Muscle layer of duodenum (tissue), 2 donors: ENCODE measurements at regions not wholly inside any gene's neighbourhood (a gene's known extent, or its start where the extent isn't known, plus 50 kb on each side); places are given as distances from the start of the nearest gene placed in this dataset.
"Not testable (repeated sequence)": the region's sequence is repeated elsewhere in the genome, so short reads cannot be mapped to it uniquely, and the experiment has no call there.

Experiments
- H3K27ac ChIP-seq: one replicate; pipeline ENCODE4 v1.7.0; 2013; ENCODE audit warnings: mild to moderate bottlenecking, low read length
- H3K27me3 ChIP-seq: one replicate; pipeline ENCODE4 v1.7.0; 2013; ENCODE audit warnings: low read depth, mild to moderate bottlenecking, control low read depth, low read length
- H3K36me3 ChIP-seq, 2 donors: one replicate each; pipeline ENCODE4 v1.7.0; 2013; ENCODE audit warnings: low read length in 2 of 2, control low read depth in 1 of 2, mild to moderate bottlenecking in 1 of 2; ENCODE audit not compliant: insufficient read depth in 2 of 2, control insufficient read depth in 1 of 2
- H3K4me1 ChIP-seq, 2 donors: one replicate each; pipeline ENCODE4 v1.7.0; 2013; ENCODE audit warnings: low read length in 2 of 2, mild to moderate bottlenecking in 2 of 2, control low read depth in 1 of 2, moderate library complexity in 1 of 2; ENCODE audit not compliant: insufficient read depth in 2 of 2, control insufficient read depth in 1 of 2
- H3K4me3 ChIP-seq, 2 donors: one replicate each; pipeline ENCODE4 v1.7.0; 2013; ENCODE audit warnings: low read length in 2 of 2, low read depth in 1 of 2, mild to moderate bottlenecking in 1 of 2
- H3K9me3 ChIP-seq, 2 donors: one replicate each; pipeline ENCODE4 v1.7.0; 2013; ENCODE audit warnings: low read length in 2 of 2, control low read depth in 1 of 2, mild to moderate bottlenecking in 1 of 2; ENCODE audit not compliant: control insufficient read depth in 1 of 2
- donor health status: healthy.

DNA sequence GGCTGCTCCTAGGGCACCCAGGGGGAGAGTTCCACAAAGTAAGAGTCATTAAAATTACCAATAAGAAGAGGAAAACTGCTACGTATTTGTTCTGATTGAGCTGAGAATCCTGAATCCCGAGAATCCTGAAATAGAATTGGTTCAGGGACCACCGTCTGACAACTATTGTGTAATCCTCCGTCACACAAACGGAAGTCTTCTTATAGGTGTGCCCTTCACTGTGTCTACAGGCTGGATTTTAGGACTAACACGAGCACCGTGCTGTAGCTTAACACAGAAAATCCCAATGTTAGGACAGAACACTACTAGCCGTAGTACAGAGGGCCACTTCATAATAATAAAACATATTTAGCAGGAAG, 50.6 kb upstream of the RNF182 start:
- Histone ChIP-seq H3K27ac (no peak overlapping the region), H3K9me3 (no peaks in the 10 kb centered on the region), H3K36me3 (no peaks in the 10 kb centered on the region)

DNA sequence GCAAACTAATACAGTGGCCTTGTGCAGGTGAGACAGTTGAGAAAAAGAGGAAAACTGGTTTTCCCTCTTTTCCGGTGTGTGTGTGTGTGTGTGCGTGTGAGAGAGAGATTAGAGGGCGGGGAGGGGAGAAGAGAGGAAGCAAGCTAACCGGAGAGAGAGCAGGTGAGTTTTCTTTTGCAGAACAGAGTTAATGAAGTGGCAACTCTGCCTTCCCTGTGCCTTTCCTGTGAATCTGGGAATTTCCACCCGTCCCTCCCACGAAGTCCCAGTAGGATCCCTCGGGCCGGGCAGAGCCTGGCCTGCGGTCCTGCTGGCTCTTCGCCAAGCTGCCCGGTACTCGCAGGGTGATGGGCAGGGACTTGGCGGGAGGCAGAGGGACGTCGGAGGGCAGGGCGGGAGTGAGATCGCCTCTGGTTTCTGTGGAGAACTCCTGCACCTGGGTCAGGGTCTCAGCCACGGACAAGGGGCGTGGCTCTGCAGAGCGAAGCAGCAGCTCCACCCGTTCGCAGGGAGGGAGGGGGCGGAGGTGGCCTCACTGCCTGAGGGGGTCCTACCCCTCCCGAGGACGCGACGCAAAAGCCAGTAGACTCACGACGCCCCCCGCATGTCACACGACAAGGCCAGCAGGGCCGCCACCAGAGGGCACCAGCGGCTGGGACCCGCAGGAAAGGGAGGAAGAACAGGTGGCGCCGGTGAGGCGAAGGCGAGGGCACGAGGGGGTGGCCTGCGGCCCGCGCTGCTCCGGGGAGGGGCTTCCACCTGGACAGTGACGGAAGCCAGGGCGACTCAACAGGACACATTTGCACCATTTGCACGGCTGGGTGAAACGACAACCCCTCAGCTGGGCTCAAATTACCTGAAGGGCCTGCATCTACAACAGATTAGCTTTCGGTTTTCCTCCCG, 51.2 kb upstream of the RNF182 start:
- no peaks in the 10 kb centered on the region for H3K27me3 ChIP-seq
- H3K4me3 ChIP-seq = peak overlapping the region; percentile 73 to 82
- H3K36me3 ChIP-seq = no peaks in the 10 kb centered on the region
- no peak overlapping the region for H3K27ac ChIP-seq
- peaks cover 0 to 10% of the 10 kb centered on the region in 2 donors for H3K4me1 ChIP-seq
- H3K9me3 ChIP-seq = no peaks in the 10 kb centered on the region

More for the DNA sequence above, 50.6 kb upstream of the RNF182 start:
- Histone ChIP-seq H3K4me1 (peaks cover 0 to 10% of the 10 kb centered on the region in 2 donors), H3K27me3 (no peaks in the 10 kb centered on the region), H3K4me3 (peak overlapping the region; percentile 73 to 82)

DNA sequence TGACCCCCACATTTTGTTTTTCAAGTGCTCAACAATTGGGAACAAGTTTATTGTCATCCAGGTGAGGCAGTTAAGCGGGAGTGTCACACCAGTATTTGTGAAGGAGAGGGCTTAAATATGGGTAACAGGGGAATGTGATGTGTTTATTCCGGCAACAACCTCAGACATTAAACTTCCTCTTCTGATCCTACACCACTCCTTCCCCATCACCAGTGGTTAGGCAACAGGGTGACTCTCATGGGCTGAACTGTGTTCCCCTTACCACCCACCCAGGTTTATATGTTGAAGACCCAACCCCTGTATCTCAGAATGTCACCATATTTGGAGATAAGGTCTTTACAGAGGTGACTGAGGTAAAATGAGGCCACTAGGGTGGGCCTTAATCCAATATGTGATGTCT, 52.1 kb upstream of the RNF182 start:
- Histone ChIP-seq H3K36me3 (no peaks in the 10 kb centered on the region), H3K4me3 (no peak overlapping the region), H3K9me3 (no peaks in the 10 kb centered on the region), H3K27me3 (no peaks in the 10 kb centered on the region), H3K27ac (no peak overlapping the region), H3K4me1 (peaks cover 0 to 10% of the 10 kb centered on the region in 2 donors)

DNA sequence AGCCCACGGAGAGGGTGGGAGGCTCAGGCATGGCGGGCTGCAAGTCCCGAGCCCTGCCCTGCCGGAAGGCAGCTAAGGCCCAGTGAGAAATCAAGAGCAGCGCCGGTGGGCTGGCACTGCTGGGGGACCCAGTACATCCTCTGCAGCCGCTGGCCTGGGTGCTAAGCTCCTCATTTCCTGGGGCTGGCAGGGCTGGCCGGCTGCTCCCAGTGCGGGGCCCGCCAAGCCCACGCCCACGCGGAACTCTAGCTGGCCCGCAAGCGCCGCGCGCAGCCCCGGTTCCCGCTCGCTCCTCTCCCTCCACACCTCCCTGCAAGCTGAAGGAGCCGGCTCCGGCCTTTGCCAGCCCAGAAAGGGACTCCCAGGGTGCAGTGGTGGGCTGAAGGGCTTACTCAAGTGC, 52.7 kb upstream of the RNF182 start:
- not testable (repeated sequence) for H3K4me3 ChIP-seq, H3K9me3 ChIP-seq, H3K27ac ChIP-seq, H3K27me3 ChIP-seq, H3K36me3 ChIP-seq
- H3K4me1 ChIP-seq = peaks cover 0 to 10% of the 10 kb centered on the region in 2 donors

DNA sequence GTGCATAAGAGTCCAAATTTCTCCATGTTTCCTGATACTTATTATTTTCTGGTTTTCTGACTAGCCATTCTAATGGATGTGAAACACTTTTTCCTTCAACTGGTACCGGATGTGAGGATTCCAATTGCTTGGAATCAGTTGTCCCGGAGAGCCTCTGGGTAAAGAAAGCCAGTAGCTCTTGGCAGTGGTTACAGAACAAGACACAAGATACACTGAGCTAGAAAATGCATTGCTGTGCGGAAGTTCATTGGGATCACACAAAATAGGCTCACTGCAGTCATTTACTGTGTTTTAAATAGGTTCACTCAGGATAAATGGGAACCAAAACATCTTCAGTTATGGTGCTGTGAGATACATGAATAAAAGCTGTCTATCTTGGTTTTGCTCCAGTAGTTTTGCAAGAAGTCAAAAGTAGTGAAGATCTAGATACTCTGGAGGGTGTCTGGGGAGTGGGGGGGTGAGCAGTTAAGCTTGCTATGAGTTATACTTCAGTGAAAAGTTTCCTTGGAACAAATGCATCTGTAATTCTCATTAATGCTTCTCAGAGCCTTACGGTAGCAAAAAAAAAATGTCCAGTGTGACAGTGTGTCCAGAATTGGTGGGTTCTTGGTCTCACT, 54.4 kb upstream of the RNF182 start:
- Histone ChIP-seq H3K36me3 (no peaks in the 10 kb centered on the region), H3K27me3 (no peaks in the 10 kb centered on the region), H3K4me3 (no peak overlapping the region), H3K27ac (no peak overlapping the region), H3K4me1 (peaks cover 0 to 10% of the 10 kb centered on the region in 2 donors), H3K9me3 (no peaks in the 10 kb centered on the region)

DNA sequence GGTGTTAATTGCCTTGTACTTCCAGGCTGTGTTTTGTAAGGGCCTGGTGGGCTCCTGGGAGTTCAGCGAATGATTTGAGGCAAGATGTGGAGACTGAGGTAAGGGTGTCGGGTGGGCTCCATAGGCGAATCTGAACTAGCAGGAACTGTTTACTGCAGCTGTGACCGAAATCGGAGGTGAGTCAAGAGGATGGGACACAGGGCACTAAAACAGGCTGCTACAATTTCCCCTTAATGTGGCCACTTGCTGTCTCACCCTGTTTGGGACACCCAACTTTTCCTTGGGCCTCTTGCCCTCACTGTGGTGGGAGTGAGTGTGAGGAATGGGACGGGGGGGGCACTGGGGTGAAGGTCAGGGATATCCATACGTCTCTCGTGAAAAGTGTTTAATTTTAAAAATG, 53.9 kb upstream of the MCUR1 start:
- Histone ChIP-seq H3K27me3 (no peaks in the 10 kb centered on the region), H3K36me3 (no peaks in the 10 kb centered on the region), H3K27ac (no peak overlapping the region), H3K4me3 (no peak overlapping the region), H3K4me1 (peaks cover 0 to 2% of the 10 kb centered on the region in 2 donors), H3K9me3 (no peaks in the 10 kb centered on the region)

DNA sequence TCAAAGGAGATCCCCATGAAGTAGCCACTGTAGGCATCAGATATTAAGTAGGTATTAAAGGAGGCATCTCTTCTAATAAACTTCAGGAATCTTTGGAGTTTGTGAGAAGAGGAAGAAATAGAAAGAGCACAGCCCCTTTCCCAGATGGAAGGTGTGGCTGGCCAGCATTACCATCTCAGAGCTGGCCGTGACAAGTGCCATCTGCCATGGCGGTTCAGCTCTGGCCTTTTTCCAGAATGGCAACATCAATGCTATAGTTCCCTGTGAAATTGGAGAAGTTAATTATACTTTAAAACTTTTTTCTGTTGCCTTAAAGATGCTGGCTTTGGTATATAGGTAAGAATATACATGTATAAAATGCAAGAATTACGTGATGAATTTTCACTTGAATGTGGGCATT, 51.9 kb upstream of the MCUR1 start:
- Histone ChIP-seq H3K27me3 (no peaks in the 10 kb centered on the region), H3K27ac (no peak overlapping the region)

DNA sequence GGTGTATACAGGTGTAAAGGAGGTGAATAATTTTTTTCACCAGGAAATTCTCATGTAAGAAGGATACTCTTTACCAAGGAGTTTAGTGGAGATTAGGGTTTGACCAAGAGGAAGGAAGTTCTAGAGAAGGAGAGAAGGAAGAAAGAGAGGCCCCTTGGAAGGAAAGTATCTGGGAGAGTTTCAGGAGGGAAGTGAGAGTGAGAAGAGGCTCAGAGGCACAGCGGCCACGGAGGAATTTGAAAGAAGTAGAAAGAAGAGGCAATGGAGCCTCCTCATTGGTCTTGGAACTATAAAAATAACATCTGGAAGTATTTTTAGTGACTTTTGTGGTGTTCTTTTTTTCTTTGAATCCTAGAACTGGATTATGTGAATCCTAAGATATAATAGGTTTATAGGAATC, 50.8 kb upstream of the MCUR1 start:
- no peaks in the 10 kb centered on the region for H3K36me3 ChIP-seq
- H3K9me3 ChIP-seq = no peaks in the 10 kb centered on the region
- no peak overlapping the region for H3K27ac ChIP-seq
- no peak overlapping the region for H3K4me3 ChIP-seq
- no peaks in the 10 kb centered on the region for H3K27me3 ChIP-seq
- peaks cover 0 to 2% of the 10 kb centered on the region in 2 donors for H3K4me1 ChIP-seq

More for the DNA sequence above, 51.9 kb upstream of the MCUR1 start:
- no peaks in the 10 kb centered on the region for H3K4me1 ChIP-seq
- H3K4me3 ChIP-seq = no peak overlapping the region
- no peaks in the 10 kb centered on the region for H3K36me3 ChIP-seq
- no peaks in the 10 kb centered on the region for H3K9me3 ChIP-seq

DNA sequence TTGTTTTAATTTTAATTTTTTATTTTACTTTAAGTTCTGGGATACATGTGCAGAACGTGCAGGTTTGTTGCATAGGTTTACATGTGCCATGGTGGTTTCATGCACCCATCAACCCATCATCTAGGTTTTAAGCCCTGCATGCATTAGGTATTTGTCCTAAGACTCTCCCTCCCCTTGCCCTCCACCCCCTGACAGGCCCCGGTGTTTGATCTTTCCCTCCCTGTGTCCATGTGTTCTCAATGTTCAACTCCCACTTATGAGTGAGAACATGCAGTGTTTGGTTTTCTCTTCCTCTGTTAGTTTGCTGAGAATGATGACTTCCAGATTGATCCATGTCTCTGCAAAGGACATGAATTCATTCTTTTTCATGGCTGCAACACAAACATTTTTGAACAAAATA, 50.3 kb upstream of the MCUR1 start:
- H3K27ac ChIP-seq, H3K4me1 ChIP-seq, H3K36me3 ChIP-seq, H3K9me3 ChIP-seq, H3K4me3 ChIP-seq, H3K27me3 ChIP-seq: not testable (repeated sequence)
